CD4-positive, alpha-beta T cell (primary cell): ENCODE measurements at regions not wholly inside any gene's neighbourhood (a gene's known extent, or its start where the extent isn't known, plus 50 kb on each side); places are given as distances from the start of the nearest gene placed in this dataset.

Experiments used
- ATAC-seq: fragments of 200-7000 bp; cut with Tn5 transposase; one replicate; pipeline ENCODE4 v1.10.0; 2022; ENCODE audit warnings: mild to moderate bottlenecking; ENCODE audit not compliant: poor library complexity
- CTCF ChIA-PET: fragments of 350-600 bp; sonication (Branson Sonifier 250); formaldehyde crosslinking; loops from one replicate; lab custom pipeline; 2021; ENCODE audit warnings: antibody characterized with exemption, inconsistent platforms; lab: Charles Lee
- POLR2A ChIA-PET: fragments of 350-600 bp; sonication (Branson Sonifier 250); formaldehyde crosslinking; loops from one replicate; lab custom pipeline; 2021; ENCODE audit warnings: antibody characterized with exemption, inconsistent platforms; lab: Charles Lee
- DNase-seq, 14 experiments: peaks; one replicate each; pipeline ENCODE4 v3.0.0-alpha.2; 2013 to 2020; ENCODE audit warnings: mixed read lengths in 2 of 14
- H3K27ac ChIP-seq, 2 donors: one replicate each; pipeline versions ENCODE4 v1.5.1 to v1.7.0; 2013; ENCODE audit warnings: low read length in 2 of 2, low read depth in 1 of 2, mild to moderate bottlenecking in 1 of 2
- H3K27me3 ChIP-seq, 2 experiments: 1 replicate in 1 of 2; 2 replicates in 1 of 2; pipeline versions ENCODE4 v1.6.1 to v1.7.0; 2013; ENCODE audit warnings: low read length in 2 of 2, control low read depth in 1 of 2, mild to moderate bottlenecking in 1 of 2, moderate library complexity in 1 of 2; ENCODE audit not compliant: insufficient read depth in 2 of 2, control insufficient read depth in 1 of 2
- H3K36me3 ChIP-seq: one replicate; pipeline ENCODE4 v1.6.1; 2013; ENCODE audit warnings: low read length, control low read depth; ENCODE audit not compliant: insufficient read depth
- H3K4me1 ChIP-seq: one replicate; pipeline ENCODE4 v1.6.1; 2013; ENCODE audit warnings: low read length, control low read depth; ENCODE audit not compliant: insufficient read depth
- H3K4me3 ChIP-seq: one replicate; pipeline ENCODE4 v1.5.1; 2013; ENCODE audit warnings: mild to moderate bottlenecking, low read length, moderate library complexity
- H3K9me3 ChIP-seq, 2 experiments: 1 replicate in 1 of 2; 2 replicates in 1 of 2; pipeline versions ENCODE4 v1.6.1 to v1.7.0; 2013; ENCODE audit warnings: low read length in 2 of 2, mild to moderate bottlenecking in 2 of 2, control low read depth in 1 of 2, moderate library complexity in 1 of 2; ENCODE audit not compliant: control insufficient read depth in 1 of 2, insufficient read depth in 1 of 2
- H3K27ac Mint-ChIP-seq: one replicate; pipeline ENCODE4 v1.8.0; 2020; ENCODE audit warnings: mixed read lengths
- H3K27me3 Mint-ChIP-seq: one replicate; pipeline ENCODE4 v1.8.0; 2021; ENCODE audit warnings: mixed read lengths
- H3K36me3 Mint-ChIP-seq: one replicate; pipeline ENCODE4 v1.8.0; 2021; ENCODE audit warnings: low read depth, mixed read lengths
- H3K4me1 Mint-ChIP-seq: one replicate; pipeline ENCODE4 v1.8.0; 2021; ENCODE audit warnings: low read depth, mixed read lengths
- H3K4me3 Mint-ChIP-seq: one replicate; pipeline ENCODE4 v1.8.0; 2020; ENCODE audit warnings: mild to moderate bottlenecking, mixed read lengths
- H3K9me3 Mint-ChIP-seq: one replicate; pipeline ENCODE4 v1.8.0; 2020; ENCODE audit warnings: mixed read lengths
- intact Hi-C, 2 experiments: fragments of 100-400 bp; cut with DNase I in 1 of 2; cut with micrococcal nuclease in 1 of 2; formaldehyde crosslinking; loops; one replicate each; pipeline versions ENCODE4 v1.15.1 to v1.9.0; 2023 to 2025; cut with DNase I, micrococcal nuclease
- TF ChIP-seq, protein P1 (sequence below): fragments of 200-600 bp; IDR thresholded peaks from one replicate; pipeline ENCODE4 v1.8.0; 2022; ENCODE audit warnings: antibody characterized with exemption, mild to moderate bottlenecking

DNA sequence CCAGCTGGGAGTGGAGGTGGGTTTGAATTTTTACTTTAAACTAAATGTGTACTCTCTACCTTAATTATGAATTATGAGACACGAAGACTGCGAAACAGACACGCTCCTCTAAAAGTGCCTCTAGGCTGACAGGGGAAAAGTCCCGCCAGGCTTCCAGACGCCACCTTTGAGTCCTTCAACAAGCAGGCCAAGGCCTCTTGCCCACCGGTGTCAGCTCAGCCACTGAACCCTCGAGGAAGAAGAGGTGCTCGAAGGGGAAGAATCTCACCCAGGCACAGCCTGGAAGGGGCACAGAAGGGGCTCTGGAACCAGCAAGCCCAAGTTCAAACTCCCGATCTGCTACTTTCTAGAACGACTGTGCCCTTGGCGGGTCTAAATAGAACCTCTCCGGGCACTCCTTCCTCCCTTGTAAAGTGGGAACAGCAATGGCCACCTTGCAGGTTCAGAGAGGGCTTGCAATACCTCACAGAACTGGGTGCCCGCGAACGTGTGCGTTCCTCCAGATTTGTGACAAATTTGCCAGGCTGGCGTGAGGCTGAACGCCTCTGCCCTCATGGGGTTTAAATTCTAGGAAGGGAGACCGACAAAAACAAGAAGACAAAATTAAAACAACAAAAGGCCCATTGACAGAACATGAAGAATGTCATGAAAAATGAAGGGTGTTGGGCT lies 158.5 kb upstream of the GRK3 start:
- H3K4me3 Mint-ChIP-seq, result peak overlapping the region; percentile 87
- H3K4me1 Mint-ChIP-seq, result peaks cover 33% of the 10 kb centered on the region
- no peaks in the 10 kb centered on the region for H3K27me3 Mint-ChIP-seq
- peak overlapping the region in 1 of 2 donors; percentile 60 for H3K27ac ChIP-seq
- intact Hi-C loops, result loop anchor here in 1 of 2 experiments (5.0 kb wide), 1 partner anchor 41 kb away; no protein-coding TSS in a partner anchor
- POLR2A ChIA-PET, result no interaction called here
- no peak for ATAC-seq
- peaks cover 36% of the 10 kb centered on the region for H3K4me1 ChIP-seq
- CTCF ChIA-PET, result interaction anchor here (0.5 kb wide), 1 partner anchor 443 kb away, joined by 3 read pairs; no protein-coding TSS in a partner anchor
- peak in 1 of 14 experiments; percentile 10 for DNase-seq
- TF ChIP-seq, protein P1, sequence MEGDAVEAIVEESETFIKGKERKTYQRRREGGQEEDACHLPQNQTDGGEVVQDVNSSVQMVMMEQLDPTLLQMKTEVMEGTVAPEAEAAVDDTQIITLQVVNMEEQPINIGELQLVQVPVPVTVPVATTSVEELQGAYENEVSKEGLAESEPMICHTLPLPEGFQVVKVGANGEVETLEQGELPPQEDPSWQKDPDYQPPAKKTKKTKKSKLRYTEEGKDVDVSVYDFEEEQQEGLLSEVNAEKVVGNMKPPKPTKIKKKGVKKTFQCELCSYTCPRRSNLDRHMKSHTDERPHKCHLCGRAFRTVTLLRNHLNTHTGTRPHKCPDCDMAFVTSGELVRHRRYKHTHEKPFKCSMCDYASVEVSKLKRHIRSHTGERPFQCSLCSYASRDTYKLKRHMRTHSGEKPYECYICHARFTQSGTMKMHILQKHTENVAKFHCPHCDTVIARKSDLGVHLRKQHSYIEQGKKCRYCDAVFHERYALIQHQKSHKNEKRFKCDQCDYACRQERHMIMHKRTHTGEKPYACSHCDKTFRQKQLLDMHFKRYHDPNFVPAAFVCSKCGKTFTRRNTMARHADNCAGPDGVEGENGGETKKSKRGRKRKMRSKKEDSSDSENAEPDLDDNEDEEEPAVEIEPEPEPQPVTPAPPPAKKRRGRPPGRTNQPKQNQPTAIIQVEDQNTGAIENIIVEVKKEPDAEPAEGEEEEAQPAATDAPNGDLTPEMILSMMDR, result no peak
- H3K36me3 ChIP-seq, result no peaks in the 10 kb centered on the region
- H3K36me3 Mint-ChIP-seq, result no peaks in the 10 kb centered on the region
- no peaks in the 10 kb centered on the region for H3K27me3 ChIP-seq
- peak overlapping the region; percentile 64 for H3K27ac Mint-ChIP-seq
- H3K9me3 ChIP-seq, result no peaks in the 10 kb centered on the region
- H3K9me3 Mint-ChIP-seq, result no peaks in the 10 kb centered on the region
- peak overlapping the region; percentile 59 for H3K4me3 ChIP-seq

DNA sequence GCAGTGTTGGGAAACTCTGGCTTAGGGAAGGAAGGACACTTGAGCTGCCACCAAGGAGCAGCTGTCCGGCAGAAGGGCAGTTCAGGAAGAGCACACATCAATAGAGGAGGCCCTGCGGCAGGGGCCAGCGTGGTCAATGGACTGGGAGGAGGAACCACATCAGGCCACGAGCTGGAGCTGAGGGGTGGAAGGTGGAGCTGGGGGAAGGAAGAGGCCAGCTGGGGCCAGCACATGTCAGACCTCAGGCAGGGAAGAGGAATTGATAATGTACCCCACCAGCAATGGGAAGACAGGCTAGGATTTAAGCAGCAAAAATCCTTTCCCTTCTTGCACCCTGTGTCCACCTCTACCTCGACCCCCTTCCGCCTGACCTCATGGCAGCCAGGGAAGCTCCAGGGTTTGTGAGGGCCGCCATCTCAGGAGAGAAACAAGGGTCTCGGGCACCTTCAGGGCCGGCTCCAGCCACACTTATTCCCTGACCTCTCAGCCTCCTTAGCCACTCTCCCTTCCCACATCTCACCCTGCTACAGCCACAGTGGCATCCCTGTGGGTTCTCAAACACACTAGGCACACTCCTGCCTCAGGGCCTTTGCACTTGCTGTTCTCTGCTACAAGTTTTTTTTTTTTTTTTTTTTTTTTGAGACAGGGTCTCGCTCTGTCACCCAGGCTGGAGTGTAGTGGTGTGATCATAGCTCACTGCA lies 157.8 kb upstream of the GRK3 start:
- intact Hi-C loops, result loop anchor here in 1 of 2 experiments (5.0 kb wide), 1 partner anchor 41 kb away; no protein-coding TSS in a partner anchor
- H3K27me3 ChIP-seq, result no peaks in the 10 kb centered on the region
- no peaks in the 10 kb centered on the region for H3K36me3 ChIP-seq
- no peak overlapping the region for H3K27ac ChIP-seq
- CTCF ChIA-PET, result no interaction called here
- TF ChIP-seq, protein P1, result no peak
- peak in 1 of 14 experiments; percentile 8 for DNase-seq
- H3K36me3 Mint-ChIP-seq, result no peaks in the 10 kb centered on the region
- no peaks in the 10 kb centered on the region for H3K9me3 Mint-ChIP-seq
- H3K4me3 ChIP-seq, result no peak overlapping the region
- no peaks in the 10 kb centered on the region for H3K9me3 ChIP-seq
- peaks cover 31% of the 10 kb centered on the region for H3K4me1 Mint-ChIP-seq
- no peak for ATAC-seq
- peak overlapping the region; percentile 87 for H3K4me3 Mint-ChIP-seq
- POLR2A ChIA-PET, result no interaction called here
- peaks cover 35% of the 10 kb centered on the region for H3K4me1 ChIP-seq
- H3K27ac Mint-ChIP-seq, result peak overlapping the region; percentile 64
- no peaks in the 10 kb centered on the region for H3K27me3 Mint-ChIP-seq

DNA sequence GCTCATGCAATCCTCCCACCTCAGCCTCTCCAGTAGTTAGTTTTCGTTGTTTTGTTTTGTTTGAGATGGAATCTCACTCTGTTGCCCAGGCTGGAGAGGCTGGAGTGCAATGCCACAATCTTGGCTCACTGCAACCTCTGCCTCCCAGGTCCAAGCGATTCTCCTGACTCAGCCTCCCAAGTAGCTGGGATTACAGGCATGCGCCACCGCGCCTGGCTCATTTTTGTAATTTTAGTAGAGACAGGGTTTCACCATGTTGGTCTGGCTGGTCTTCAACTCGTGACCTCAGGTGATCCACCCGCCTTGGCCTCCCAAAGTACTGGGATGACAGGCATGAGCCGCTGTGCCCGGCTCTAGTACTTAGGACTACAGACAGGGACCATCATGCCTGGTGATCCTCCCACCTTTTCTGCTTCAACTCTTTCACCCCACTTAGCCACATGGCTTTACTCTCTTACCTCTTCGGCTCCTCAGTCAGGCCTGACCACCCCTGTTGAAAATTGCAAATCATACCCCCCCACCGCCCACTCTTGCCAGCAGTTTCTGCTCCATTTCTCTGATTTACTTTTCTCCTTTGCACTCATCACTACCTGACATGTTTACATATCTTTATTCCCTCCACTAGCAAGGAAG lies 157.1 kb upstream of the GRK3 start:
- H3K36me3 Mint-ChIP-seq, result no peaks in the 10 kb centered on the region
- no peaks in the 10 kb centered on the region for H3K9me3 Mint-ChIP-seq
- no peaks in the 10 kb centered on the region for H3K36me3 ChIP-seq
- no peaks in the 10 kb centered on the region for H3K27me3 Mint-ChIP-seq
- H3K9me3 ChIP-seq, result no peaks in the 10 kb centered on the region
- peak in 1 of 14 experiments; percentile 1 for DNase-seq
- ATAC-seq, result no peak
- ChIA-PET POLR2A (no interaction called here), CTCF (no interaction called here)
- peak overlapping the region; percentile 87 for H3K4me3 Mint-ChIP-seq
- H3K4me1 ChIP-seq, result peaks cover 31% of the 10 kb centered on the region
- intact Hi-C loops, result loop anchor here in 1 of 2 experiments (5.0 kb wide), 1 partner anchor 40 kb away; no protein-coding TSS in a partner anchor
- peaks cover 25% of the 10 kb centered on the region for H3K4me1 Mint-ChIP-seq
- no peak overlapping the region for H3K27ac Mint-ChIP-seq
- H3K27ac ChIP-seq, result no peak overlapping the region
- H3K27me3 ChIP-seq, result no peaks in the 10 kb centered on the region
- TF ChIP-seq, protein P1, result no peak
- no peak overlapping the region for H3K4me3 ChIP-seq
